Caki2 (cell line): ENCODE measurements at regions not wholly inside any gene's neighbourhood (a gene's known extent, or its start where the extent isn't known, plus 50 kb on each side); places are given as distances from the start of the nearest gene placed in this dataset.
"Not testable (repeated sequence)": the region's sequence is repeated elsewhere in the genome, so short reads cannot be mapped to it uniquely, and the experiment has no call there.

Experiments
- DNase-seq: peaks from one replicate; pipeline ENCODE4 v3.0.0-alpha.2; 2015; ENCODE audit warnings: low read depth
- in situ Hi-C: cut with HindIII; loops from 2 replicates; pipeline ENCODE4 v1.10.0; 2016; ENCODE audit warnings: low sequenced_read_pairs, low pct_unique_long_range_greater_than_20kb, mixed read lengths

- in situ Hi-C loops = no loop called here
Observed at GRCh38 chr2:7346336-7346735, 429.1 kb downstream of the RNF144A start.

GRCh38 chr2:7348761-7349160, 431.5 kb downstream of the RNF144A start:
- in situ Hi-C loops = no loop called here
- DNase-seq = no peak

More at GRCh38 chr2:7346336-7346735, 429.1 kb downstream of the RNF144A start:
- DNase-seq = no peak

GRCh38 chr2:7352191-7352590, 435.0 kb downstream of the RNF144A start:
- in situ Hi-C loops = no loop called here
- no peak for DNase-seq

GRCh38 chr2:7353571-7353970, 436.4 kb downstream of the RNF144A start:
- in situ Hi-C loops = no loop called here
- DNase-seq = no peak

- no peak for DNase-seq
- in situ Hi-C loops = no loop called here
Observed at GRCh38 chr2:7355781-7356180, 438.6 kb downstream of the RNF144A start.

GRCh38 chr2:7356909-7357584, 439.8 kb downstream of the RNF144A start:
- peak; percentile 6 for DNase-seq
- in situ Hi-C loops = no loop called here

- in situ Hi-C loops = no loop called here
- DNase-seq = no peak
Observed at GRCh38 chr2:7357993-7358392, 440.8 kb downstream of the RNF144A start.

GRCh38 chr2:7358865-7359447, 441.7 kb downstream of the RNF144A start:
- no peak for DNase-seq
- in situ Hi-C loops = no loop called here

- peak; percentile 10 for DNase-seq
- in situ Hi-C loops = no loop called here
Observed at GRCh38 chr2:7363906-7364305, 446.7 kb downstream of the RNF144A start.

- no peak for DNase-seq
- in situ Hi-C loops = no loop called here
Observed at GRCh38 chr2:7368211-7368610, 451.0 kb downstream of the RNF144A start.

- in situ Hi-C loops = no loop called here
- DNase-seq = no peak
Observed at GRCh38 chr2:7373156-7373555, 455.9 kb downstream of the RNF144A start.

- no peak for DNase-seq
- in situ Hi-C loops = no loop called here
Observed at GRCh38 chr2:7375901-7376300, 458.7 kb downstream of the RNF144A start.

GRCh38 chr2:7377916-7378569, 460.8 kb downstream of the RNF144A start:
- DNase-seq = no peak
- in situ Hi-C loops = no loop called here

GRCh38 chr2:7378591-7378990, 461.4 kb downstream of the RNF144A start:
- DNase-seq = no peak
- in situ Hi-C loops = no loop called here

GRCh38 chr2:7379799-7380198, 462.6 kb downstream of the RNF144A start:
- no peak for DNase-seq
- in situ Hi-C loops = no loop called here

- no peak for DNase-seq
- in situ Hi-C loops = no loop called here
Observed at GRCh38 chr2:7384773-7385349, 467.6 kb downstream of the RNF144A start.

- in situ Hi-C loops, DNase-seq: not testable (repeated sequence)
Observed at GRCh38 chr2:7390311-7390710, 473.1 kb downstream of the RNF144A start.

GRCh38 chr2:7392076-7392787, 475.0 kb downstream of the RNF144A start:
- no peak for DNase-seq
- in situ Hi-C loops = no loop called here

- DNase-seq = no peak
- in situ Hi-C loops = no loop called here
Observed at GRCh38 chr2:7394195-7394594, 477.0 kb downstream of the RNF144A start.
